ENCODE measurements at regions not wholly inside any gene's neighbourhood (a gene's known extent, or its start where the extent isn't known, plus 50 kb on each side); places are given as distances from the start of the nearest gene placed in this dataset.
"Not testable (repeated sequence)": the region's sequence is repeated elsewhere in the genome, so short reads cannot be mapped to it uniquely, and the experiment has no call there.

- Histone ChIP-seq H3K27me3 (ENCODE audit: insufficient read depth, poor library complexity, severe bottlenecking) (no peaks in the 10 kb centered on the region), H3K27ac (replicated peaks) (no peak overlapping the region), H3K4me3 (replicated peaks; ENCODE audit: insufficient read depth, low read length) (no peak overlapping the region)
- TF ChIP-seq POLR2AphosphoS5 (IDR thresholded peaks at IDR 0.05; ENCODE audit: low read depth) (no peak), SPI1 (IDR thresholded peaks at IDR 0.05; ENCODE audit: borderline replicate concordance, low read depth) (no peak), GABPA (IDR thresholded peaks at IDR 0.05; ENCODE audit: low read depth) (no peak)
- TF ChIP-seq, protein P1, sequence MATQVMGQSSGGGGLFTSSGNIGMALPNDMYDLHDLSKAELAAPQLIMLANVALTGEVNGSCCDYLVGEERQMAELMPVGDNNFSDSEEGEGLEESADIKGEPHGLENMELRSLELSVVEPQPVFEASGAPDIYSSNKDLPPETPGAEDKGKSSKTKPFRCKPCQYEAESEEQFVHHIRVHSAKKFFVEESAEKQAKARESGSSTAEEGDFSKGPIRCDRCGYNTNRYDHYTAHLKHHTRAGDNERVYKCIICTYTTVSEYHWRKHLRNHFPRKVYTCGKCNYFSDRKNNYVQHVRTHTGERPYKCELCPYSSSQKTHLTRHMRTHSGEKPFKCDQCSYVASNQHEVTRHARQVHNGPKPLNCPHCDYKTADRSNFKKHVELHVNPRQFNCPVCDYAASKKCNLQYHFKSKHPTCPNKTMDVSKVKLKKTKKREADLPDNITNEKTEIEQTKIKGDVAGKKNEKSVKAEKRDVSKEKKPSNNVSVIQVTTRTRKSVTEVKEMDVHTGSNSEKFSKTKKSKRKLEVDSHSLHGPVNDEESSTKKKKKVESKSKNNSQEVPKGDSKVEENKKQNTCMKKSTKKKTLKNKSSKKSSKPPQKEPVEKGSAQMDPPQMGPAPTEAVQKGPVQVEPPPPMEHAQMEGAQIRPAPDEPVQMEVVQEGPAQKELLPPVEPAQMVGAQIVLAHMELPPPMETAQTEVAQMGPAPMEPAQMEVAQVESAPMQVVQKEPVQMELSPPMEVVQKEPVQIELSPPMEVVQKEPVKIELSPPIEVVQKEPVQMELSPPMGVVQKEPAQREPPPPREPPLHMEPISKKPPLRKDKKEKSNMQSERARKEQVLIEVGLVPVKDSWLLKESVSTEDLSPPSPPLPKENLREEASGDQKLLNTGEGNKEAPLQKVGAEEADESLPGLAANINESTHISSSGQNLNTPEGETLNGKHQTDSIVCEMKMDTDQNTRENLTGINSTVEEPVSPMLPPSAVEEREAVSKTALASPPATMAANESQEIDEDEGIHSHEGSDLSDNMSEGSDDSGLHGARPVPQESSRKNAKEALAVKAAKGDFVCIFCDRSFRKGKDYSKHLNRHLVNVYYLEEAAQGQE (IDR thresholded peaks at IDR 0.05; ENCODE audit: insufficient replicate concordance, low read depth) = no peak
- TF ChIP-seq, protein P2, sequence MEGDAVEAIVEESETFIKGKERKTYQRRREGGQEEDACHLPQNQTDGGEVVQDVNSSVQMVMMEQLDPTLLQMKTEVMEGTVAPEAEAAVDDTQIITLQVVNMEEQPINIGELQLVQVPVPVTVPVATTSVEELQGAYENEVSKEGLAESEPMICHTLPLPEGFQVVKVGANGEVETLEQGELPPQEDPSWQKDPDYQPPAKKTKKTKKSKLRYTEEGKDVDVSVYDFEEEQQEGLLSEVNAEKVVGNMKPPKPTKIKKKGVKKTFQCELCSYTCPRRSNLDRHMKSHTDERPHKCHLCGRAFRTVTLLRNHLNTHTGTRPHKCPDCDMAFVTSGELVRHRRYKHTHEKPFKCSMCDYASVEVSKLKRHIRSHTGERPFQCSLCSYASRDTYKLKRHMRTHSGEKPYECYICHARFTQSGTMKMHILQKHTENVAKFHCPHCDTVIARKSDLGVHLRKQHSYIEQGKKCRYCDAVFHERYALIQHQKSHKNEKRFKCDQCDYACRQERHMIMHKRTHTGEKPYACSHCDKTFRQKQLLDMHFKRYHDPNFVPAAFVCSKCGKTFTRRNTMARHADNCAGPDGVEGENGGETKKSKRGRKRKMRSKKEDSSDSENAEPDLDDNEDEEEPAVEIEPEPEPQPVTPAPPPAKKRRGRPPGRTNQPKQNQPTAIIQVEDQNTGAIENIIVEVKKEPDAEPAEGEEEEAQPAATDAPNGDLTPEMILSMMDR (IDR thresholded peaks at IDR 0.05; ENCODE audit: insufficient read depth, low read length) = no peak
- DNase-seq (ENCODE audit: low read depth in 1 of 2, low spot score in 1 of 2) = no peak
Observed at GRCh38 chr14:45558183-45558582, 305.2 kb upstream of the MIS18BP1 start.

DNA sequence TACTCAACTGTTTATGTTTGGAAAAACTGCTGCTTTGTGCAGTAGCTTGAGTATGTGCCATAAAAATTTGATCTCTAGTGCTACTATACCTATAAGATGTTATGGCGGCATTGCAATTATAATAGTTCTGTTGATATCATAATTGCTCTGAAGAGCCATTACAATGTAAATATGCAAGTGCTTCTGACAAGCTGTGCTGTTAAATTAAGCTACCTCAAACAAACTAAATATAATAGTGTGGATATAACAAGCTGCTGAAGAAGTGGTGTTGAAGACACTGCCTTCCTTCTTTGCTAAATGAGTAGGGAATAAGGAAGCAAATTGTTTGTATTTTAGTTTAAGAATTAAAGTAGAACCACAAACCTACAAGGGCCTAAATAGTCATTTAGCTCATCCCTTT, 301.0 kb upstream of the MIS18BP1 start:
- TF ChIP-seq GABPA (IDR thresholded peaks at IDR 0.05; ENCODE audit: low read depth) (no peak), POLR2AphosphoS5 (IDR thresholded peaks at IDR 0.05; ENCODE audit: low read depth) (no peak), SPI1 (IDR thresholded peaks at IDR 0.05; ENCODE audit: borderline replicate concordance, low read depth) (no peak)
- TF ChIP-seq, protein P2 (IDR thresholded peaks at IDR 0.05; ENCODE audit: insufficient read depth, low read length) = no peak
- TF ChIP-seq, protein P1 (IDR thresholded peaks at IDR 0.05; ENCODE audit: insufficient replicate concordance, low read depth) = no peak
- Histone ChIP-seq H3K4me3 (replicated peaks; ENCODE audit: insufficient read depth, low read length) (no peak overlapping the region), H3K27ac (replicated peaks) (no peak overlapping the region), H3K27me3 (ENCODE audit: insufficient read depth, poor library complexity, severe bottlenecking) (no peaks in the 10 kb centered on the region)
- DNase-seq (ENCODE audit: low read depth in 1 of 2, low spot score in 1 of 2) = no peak

- H3K27me3 ChIP-seq (ENCODE audit: insufficient read depth, poor library complexity, severe bottlenecking); H3K4me3 ChIP-seq (replicated peaks; ENCODE audit: insufficient read depth, low read length): not testable (repeated sequence)
Observed at GRCh38 chr14:45551240-45551820, 298.3 kb upstream of the MIS18BP1 start.

GRCh38 chr14:45531022-45531421, 278.0 kb upstream of the MIS18BP1 start:
- DNase-seq (ENCODE audit: low read depth in 1 of 2, low spot score in 1 of 2) = no peak
- H3K27me3 ChIP-seq (ENCODE audit: insufficient read depth, poor library complexity, severe bottlenecking) = peaks cover 2% of the 10 kb centered on the region
- TF ChIP-seq SPI1 (IDR thresholded peaks at IDR 0.05; ENCODE audit: borderline replicate concordance, low read depth) (no peak), GABPA (IDR thresholded peaks at IDR 0.05; ENCODE audit: low read depth) (no peak), POLR2AphosphoS5 (IDR thresholded peaks at IDR 0.05; ENCODE audit: low read depth) (no peak)
- TF ChIP-seq, protein P2 (IDR thresholded peaks at IDR 0.05; ENCODE audit: insufficient read depth, low read length) = no peak
- TF ChIP-seq, protein P1 (IDR thresholded peaks at IDR 0.05; ENCODE audit: insufficient replicate concordance, low read depth) = no peak

More at GRCh38 chr14:45551240-45551820, 298.3 kb upstream of the MIS18BP1 start:
- DNase-seq (ENCODE audit: low read depth in 1 of 2, low spot score in 1 of 2); H3K27ac ChIP-seq (replicated peaks): not testable (repeated sequence)

More at GRCh38 chr14:45531022-45531421, 278.0 kb upstream of the MIS18BP1 start:
- Histone ChIP-seq H3K4me3 (replicated peaks; ENCODE audit: insufficient read depth, low read length) (no peak overlapping the region), H3K27ac (replicated peaks) (no peak overlapping the region)

All from HL-60 (cell line).